Tibial artery (tissue), 4 donors: ENCODE measurements at regions not wholly inside any gene's neighbourhood (a gene's known extent, or its start where the extent isn't known, plus 50 kb on each side); places are given as distances from the start of the nearest gene placed in this dataset.
"Not testable (repeated sequence)": the region's sequence is repeated elsewhere in the genome, so short reads cannot be mapped to it uniquely, and the experiment has no call there.

Source experiments
- DNase-seq, 2 donors: peaks; one replicate each; pipeline ENCODE4 v3.0.0-alpha.2; 2019
- H3K27ac ChIP-seq, 2 donors: fragments of 200-600 bp; sonication (generic) in 1 of 2; 1 replicate in 1 of 2; 2 replicates in 1 of 2; pipeline ENCODE4 v1.5.1; 2018 to 2019; ENCODE audit warnings: mild to moderate bottlenecking in 1 of 2
- H3K27me3 ChIP-seq, 2 donors: fragments of 200-600 bp; sonication (generic) in 1 of 2; one replicate each; pipeline versions ENCODE4 v1.5.1 to v1.6.0; 2016 to 2019
- H3K36me3 ChIP-seq, 3 donors: fragments of 200-600 bp; sonication (generic) in 2 of 3; one replicate each; pipeline ENCODE4 v1.5.1; 2016 to 2019; ENCODE audit warnings: mild to moderate bottlenecking in 2 of 3
- H3K4me1 ChIP-seq, 4 donors: fragments of 200-600 bp; sonication (generic) in 2 of 4; 1 replicate in 3 of 4; 2 replicates in 1 of 4; pipeline ENCODE4 v1.5.1; 2016 to 2019
- H3K4me3 ChIP-seq, 2 donors: fragments of 200-600 bp; sonication (generic) in 1 of 2; 1 replicate in 1 of 2; 2 replicates in 1 of 2; pipeline ENCODE4 v1.5.1; 2018 to 2019; ENCODE audit warnings: mild to moderate bottlenecking in 2 of 2
- H3K9me3 ChIP-seq, 3 donors: fragments of 200-600 bp; sonication (generic) in 1 of 3; one replicate each; pipeline ENCODE4 v1.5.1; 2016 to 2019
- CTCF ChIP-seq, 2 experiments: fragments of 200-600 bp in 1 of 2; fragments of 450-650 bp in 1 of 2; IDR thresholded peaks; one replicate each; pipeline ENCODE4 v1.5.1; 2017 to 2019; ENCODE audit warnings: antibody characterized with exemption in 2 of 2, mild to moderate bottlenecking in 1 of 2, moderate library complexity in 1 of 2
- intact Hi-C: fragments of 100-400 bp; cut with DNase I; formaldehyde crosslinking; loops from one replicate; pipeline ENCODE4 v1.15.0; 2023; ENCODE audit warnings: low total_unique reads

- Histone ChIP-seq H3K9me3 (no peaks in the 10 kb centered on the region), H3K4me1 (no peaks in the 10 kb centered on the region), H3K27ac (no peak overlapping the region), H3K27me3 (no peaks in the 10 kb centered on the region), H3K4me3 (no peak overlapping the region), H3K36me3 (no peaks in the 10 kb centered on the region)
- TF ChIP-seq CTCF (IDR thresholded peaks at IDR 0.05) = no peak
- DNase-seq = no peak
- intact Hi-C loops = no loop called here
Observed at GRCh38 chr1:104125970-104126369, 376.3 kb downstream of the AMY1C start.

- Histone ChIP-seq H3K9me3 (no peaks in the 10 kb centered on the region), H3K4me1 (no peaks in the 10 kb centered on the region), H3K36me3 (no peaks in the 10 kb centered on the region), H3K27ac (no peak overlapping the region), H3K4me3 (no peak overlapping the region), H3K27me3 (no peaks in the 10 kb centered on the region)
- TF ChIP-seq CTCF (IDR thresholded peaks at IDR 0.05) = no peak
- intact Hi-C loops = no loop called here
- no peak for DNase-seq
Observed at GRCh38 chr1:104132382-104132973, 382.8 kb downstream of the AMY1C start.

- H3K36me3 ChIP-seq, H3K9me3 ChIP-seq, H3K27ac ChIP-seq, intact Hi-C loops, H3K4me1 ChIP-seq, H3K27me3 ChIP-seq, DNase-seq, H3K4me3 ChIP-seq: not testable (repeated sequence)
Observed at GRCh38 chr1:104135036-104135435, 385.3 kb downstream of the AMY1C start.

GRCh38 chr1:104136621-104137020 lies 386.9 kb downstream of the AMY1C start:
- H3K4me3 ChIP-seq = no peak overlapping the region
- no peaks in the 10 kb centered on the region for H3K9me3 ChIP-seq
- intact Hi-C loops = no loop called here
- TF ChIP-seq CTCF (IDR thresholded peaks at IDR 0.05) = no peak
- H3K27ac ChIP-seq = no peak overlapping the region
- H3K4me1 ChIP-seq = no peaks in the 10 kb centered on the region
- no peaks in the 10 kb centered on the region for H3K36me3 ChIP-seq
- H3K27me3 ChIP-seq = no peaks in the 10 kb centered on the region
- no peak for DNase-seq

GRCh38 chr1:104156738-104157137 lies 407.0 kb downstream of the AMY1C start:
- Histone ChIP-seq H3K4me1 (no peaks in the 10 kb centered on the region), H3K27ac (no peak overlapping the region), H3K36me3 (no peaks in the 10 kb centered on the region), H3K4me3 (no peak overlapping the region), H3K9me3 (no peaks in the 10 kb centered on the region), H3K27me3 (no peaks in the 10 kb centered on the region)
- DNase-seq = no peak
- TF ChIP-seq CTCF (IDR thresholded peaks at IDR 0.05) = no peak
- intact Hi-C loops = no loop called here

- no peaks in the 10 kb centered on the region for H3K9me3 ChIP-seq
- intact Hi-C loops = no loop called here
- no peaks in the 10 kb centered on the region for H3K36me3 ChIP-seq
- no peaks in the 10 kb centered on the region for H3K4me1 ChIP-seq
- no peaks in the 10 kb centered on the region for H3K27me3 ChIP-seq
- H3K27ac ChIP-seq = no peak overlapping the region
- no peak overlapping the region for H3K4me3 ChIP-seq
- TF ChIP-seq CTCF (IDR thresholded peaks at IDR 0.05) = no peak
- DNase-seq = no peak
Observed at GRCh38 chr1:104163912-104164476, 414.3 kb downstream of the AMY1C start.
